K562 (cell line): ENCODE measurements at regions not wholly inside any gene's neighbourhood (a gene's known extent, or its start where the extent isn't known, plus 50 kb on each side); places are given as distances from the start of the nearest gene placed in this dataset.
"Not testable (repeated sequence)": the region's sequence is repeated elsewhere in the genome, so short reads cannot be mapped to it uniquely, and the experiment has no call there.

Experiments
- ATAC-seq: fragments of 200-7000 bp; cut with Tn5 transposase; 3 replicates; pipeline ENCODE4 v1.9.1; 2020; ENCODE audit warnings: moderate library complexity
- BruUV-seq: library from RNA; stranded (reverse); fragments of 400-500 nt; replicated peaks from 2 replicates; lab custom pipeline; 2021; lab: Mats Ljungman, UMichigan
- CTCF ChIA-PET: fragments of 300-600 bp; formaldehyde crosslinking; extraction: SDS; loops from one replicate; lab custom pipeline; 2021; ENCODE audit warnings: low intra/inter-chr PET ratio; lab: Yijun Ruan, JAX
- POLR2A ChIA-PET: fragments of 300-600, 350-650 bp; sonication (Branson Sonifier 250); formaldehyde crosslinking; extraction: SDS; loops from one replicate; lab custom pipeline; 2021; ENCODE audit warnings: antibody characterized with exemption, inconsistent platforms; lab: Yijun Ruan, JAX
- DNase-seq, 4 experiments: peaks; one replicate each; pipeline versions ENCODE4 v3.0.0 to v3.0.0-alpha.2; 2011 to 2018; ENCODE audit warnings: low spot score in 3 of 4, mixed read lengths in 3 of 4; ENCODE audit errors: extremely low read depth in 1 of 4
- FAIRE-seq: peaks from 2 replicates; lab custom pipeline; 2011; peaks lifted over from hg19 to GRCh38; lab: Jason Lieb, UNC
- H2AFZ ChIP-seq: 2 replicates; pipeline ENCODE4 v1.6.0; 2011; ENCODE audit warnings: low read depth, low read length, control low read depth, inconsistent platforms
- H3K27ac ChIP-seq: fragments of 200-600 bp; 3 replicates; pipeline ENCODE4 v1.8.0; 2011; ENCODE audit warnings: low read depth, mild to moderate bottlenecking, control low read depth, inconsistent platforms, low read length, moderate library complexity, mixed read lengths; ENCODE audit errors: extremely low read depth
- H3K27me3 ChIP-seq, 2 experiments: fragments of 300-600 bp in 1 of 2; 2 replicates in 1 of 2; 3 replicates in 1 of 2; pipeline versions ENCODE4 v1.6.0 to v1.8.0; 2011; ENCODE audit warnings: inconsistent platforms in 2 of 2, low read length in 2 of 2, mild to moderate bottlenecking in 1 of 2, mixed read lengths in 1 of 2, moderate library complexity in 1 of 2; ENCODE audit not compliant: control insufficient read depth in 2 of 2, insufficient read depth in 2 of 2
- H3K36me3 ChIP-seq: fragments of 300-600 bp; 3 replicates; pipeline ENCODE4 v1.8.0; 2011; ENCODE audit warnings: mild to moderate bottlenecking, low read length, inconsistent platforms; ENCODE audit not compliant: control insufficient read depth, insufficient read depth
- H3K4me1 ChIP-seq, 2 experiments: fragments of 200-600 bp in 1 of 2; replicated peaks in 1 of 2; 2 replicates in 1 of 2; 3 replicates in 1 of 2; pipeline versions ENCODE4 v1.5.1 to v1.8.0; 2011; ENCODE audit warnings: inconsistent platforms in 2 of 2, low read length in 2 of 2, mild to moderate bottlenecking in 1 of 2, mixed read lengths in 1 of 2, moderate library complexity in 1 of 2; ENCODE audit not compliant: control insufficient read depth in 2 of 2, insufficient read depth in 2 of 2
- H3K4me2 ChIP-seq: 2 replicates; pipeline ENCODE4 v1.6.1; 2011; ENCODE audit warnings: low read length, control low read depth, inconsistent platforms, mixed read lengths; ENCODE audit not compliant: insufficient read depth
- H3K4me3 ChIP-seq: fragments of 200-600 bp; sonication (generic), shearing (Covaris generic); 2 replicates; pipeline ENCODE4 v1.5.1; 2016; ENCODE audit warnings: control low read depth, inconsistent platforms
- H3K79me2 ChIP-seq: fragments of 200-600 bp; 3 replicates; pipeline ENCODE4 v1.8.0; 2011; ENCODE audit warnings: low read length, inconsistent platforms; ENCODE audit not compliant: control insufficient read depth, insufficient read depth
- H3K9ac ChIP-seq, 2 experiments: 2 replicates each; pipeline versions ENCODE4 v1.6.0 to v1.6.1; 2011; ENCODE audit warnings: low read depth in 2 of 2, low read length in 2 of 2, control low read depth in 1 of 2, inconsistent platforms in 1 of 2, mild to moderate bottlenecking in 1 of 2, mixed read lengths in 1 of 2; ENCODE audit not compliant: insufficient read depth in 1 of 2
- H3K9me1 ChIP-seq: one replicate; pipeline ENCODE4 v1.6.0; 2011; ENCODE audit warnings: inconsistent platforms, mild to moderate bottlenecking, low read length, moderate library complexity; ENCODE audit not compliant: control insufficient read depth, insufficient read depth
- H3K9me3 ChIP-seq: replicated peaks from 2 replicates; pipeline ENCODE4 v1.5.1; 2011; ENCODE audit warnings: low read depth, low read length, inconsistent platforms; ENCODE audit not compliant: control insufficient read depth, insufficient read depth
- H4K20me1 ChIP-seq: replicated peaks from 2 replicates; pipeline ENCODE4 v1.6.1; 2011; ENCODE audit warnings: low read length, inconsistent platforms, mixed read lengths; ENCODE audit not compliant: control insufficient read depth, insufficient read depth
- CHD2 ChIP-seq: IDR thresholded peaks from 2 replicates; pipeline ENCODE4 v1.6.1; 2011; ENCODE audit warnings: low read depth, low read length
- GTF2E2 ChIP-seq: fragments of 200-800 bp; sonication (Bioruptor generic); IDR thresholded peaks from 2 replicates; pipeline ENCODE4 v1.6.1; 2016; ENCODE audit warnings: missing genetic modification characterization, missing compliant biosample characterization
- KLF6 ChIP-seq: fragments of 250-450 bp; sonication (Bioruptor Pico); IDR thresholded peaks from 2 replicates; pipeline ENCODE4 v1.4.0; 2020; ENCODE audit warnings: mild to moderate bottlenecking, moderate library complexity, borderline replicate concordance
- OTX1 ChIP-seq: fragments of 450-650 bp; formaldehyde crosslinking; IDR thresholded peaks from 2 replicates; pipeline ENCODE4 v1.4.0; 2022; ENCODE audit warnings: mild to moderate bottlenecking
- WGBS: fragments of 100-300 bp; shearing (Covaris generic); methylation state at CpG from one replicate; pipeline ENCODE4 v1.1.6; 2016; ENCODE audit warnings: low coverage, mixed read lengths; ENCODE audit not compliant: insufficient coverage; ENCODE audit errors: missing lambda C conversion rate; 5-methylcytosine and 5-hydroxymethylcytosine counted together
- in situ Hi-C: fragments of 300-500 bp; cut with MboI; formaldehyde crosslinking; loops from 4 replicates; pipeline ENCODE4 v1.15.0; 2018; ENCODE audit warnings: inconsistent platforms, mixed read lengths
- intact Hi-C: fragments of 100-400 bp; cut with micrococcal nuclease; formaldehyde crosslinking; loops from 2 replicates; pipeline ENCODE4 v1.14.2; 2022

DNA sequence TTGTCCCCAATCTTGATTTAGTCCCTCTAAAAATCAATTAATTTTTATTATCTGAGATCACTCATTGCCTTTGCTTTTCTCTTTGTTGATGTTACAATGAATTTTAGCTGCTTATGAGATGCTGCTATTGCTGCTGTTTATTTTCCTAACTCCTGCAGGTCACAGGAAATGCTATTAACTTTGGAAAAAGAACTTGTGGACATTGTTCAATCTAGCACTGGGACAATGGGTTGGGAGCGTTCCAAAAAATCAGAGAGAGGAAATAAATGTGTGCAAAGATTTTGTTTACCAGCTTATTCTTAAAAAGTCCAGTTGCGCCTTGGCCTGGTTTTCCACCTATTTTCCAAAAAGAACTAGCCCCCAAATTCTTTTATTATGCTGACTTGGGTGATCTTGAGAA, 268.3 kb downstream of the PTH2R start:
- no peaks in the 10 kb centered on the region for H3K9me3 ChIP-seq
- no peak for ATAC-seq
- H3K36me3 ChIP-seq, result no peaks in the 10 kb centered on the region
- TF ChIP-seq OTX1 (no peak), KLF6 (CRISPR knock-in tag) (no peak), GTF2E2 (tag) (no peak), CHD2 (no peak)
- FAIRE-seq, result no peak
- CTCF ChIA-PET, result no interaction called here
- in situ Hi-C loops (no loop called here), intact Hi-C loops (no loop called here)
- POLR2A ChIA-PET, result interaction anchor here (2.1 kb wide), 1 partner anchor 103 kb away, joined by 5 read pairs; no protein-coding TSS in a partner anchor
- H3K27me3 ChIP-seq, result no peaks in the 10 kb centered on the region
- H3K4me1 ChIP-seq, result no peaks in the 10 kb centered on the region
- H3K27ac ChIP-seq, result no peak overlapping the region
- H3K4me3 ChIP-seq, result no peak overlapping the region
- WGBS, result 92% methylated on average over 2 of the region's 2 CpGs
- H2AFZ ChIP-seq, result no peak overlapping the region
- no peaks in the 10 kb centered on the region for H3K9me1 ChIP-seq
- DNase-seq, result no peak
- no TSS peak for BruUV-seq
- no peaks in the 10 kb centered on the region for H4K20me1 ChIP-seq
- no peak overlapping the region for H3K9ac ChIP-seq
- 0 out of 3 replicates have a peak, but pooled peaks cover 3% of the 10 kb centered on the region for H3K79me2 ChIP-seq
- H3K4me2 ChIP-seq, result no peak overlapping the region

DNA sequence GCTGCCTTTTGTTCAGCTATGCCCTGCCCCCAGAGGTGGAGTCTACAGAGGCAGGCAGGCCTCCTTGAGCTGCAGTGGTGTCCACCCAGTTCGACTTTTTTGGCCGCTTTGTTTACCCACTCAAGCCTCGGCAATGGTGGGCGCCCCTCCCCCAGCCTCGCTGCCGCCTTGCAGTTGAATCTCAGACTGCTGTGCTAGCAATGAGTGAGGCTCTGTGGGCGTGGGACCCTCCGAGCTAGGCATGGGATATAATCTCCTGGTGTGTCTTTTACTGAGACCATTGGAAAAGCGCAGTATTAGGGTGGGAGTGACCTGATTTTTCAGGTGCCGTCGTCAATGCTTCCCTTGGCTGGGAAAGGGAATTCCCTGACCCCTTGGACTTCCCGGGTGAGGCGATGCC, 279.3 kb downstream of the PTH2R start:
- H3K27ac ChIP-seq, in situ Hi-C loops, H4K20me1 ChIP-seq, H3K9me3 ChIP-seq, H3K4me1 ChIP-seq, DNase-seq, BruUV-seq, intact Hi-C loops, H3K4me3 ChIP-seq, H3K4me2 ChIP-seq, H3K36me3 ChIP-seq, H3K9ac ChIP-seq, POLR2A ChIA-PET, H3K27me3 ChIP-seq, H3K9me1 ChIP-seq, H3K79me2 ChIP-seq, H2AFZ ChIP-seq, CTCF ChIA-PET, FAIRE-seq, ATAC-seq: not testable (repeated sequence)
- 73% methylated on average over 6 of the region's 13 CpGs for WGBS
